ENCODE measurements at regions not wholly inside any gene's neighbourhood (a gene's known extent, or its start where the extent isn't known, plus 50 kb on each side); places are given as distances from the start of the nearest gene placed in this dataset.
"Not testable (repeated sequence)": the region's sequence is repeated elsewhere in the genome, so short reads cannot be mapped to it uniquely, and the experiment has no call there.

DNA sequence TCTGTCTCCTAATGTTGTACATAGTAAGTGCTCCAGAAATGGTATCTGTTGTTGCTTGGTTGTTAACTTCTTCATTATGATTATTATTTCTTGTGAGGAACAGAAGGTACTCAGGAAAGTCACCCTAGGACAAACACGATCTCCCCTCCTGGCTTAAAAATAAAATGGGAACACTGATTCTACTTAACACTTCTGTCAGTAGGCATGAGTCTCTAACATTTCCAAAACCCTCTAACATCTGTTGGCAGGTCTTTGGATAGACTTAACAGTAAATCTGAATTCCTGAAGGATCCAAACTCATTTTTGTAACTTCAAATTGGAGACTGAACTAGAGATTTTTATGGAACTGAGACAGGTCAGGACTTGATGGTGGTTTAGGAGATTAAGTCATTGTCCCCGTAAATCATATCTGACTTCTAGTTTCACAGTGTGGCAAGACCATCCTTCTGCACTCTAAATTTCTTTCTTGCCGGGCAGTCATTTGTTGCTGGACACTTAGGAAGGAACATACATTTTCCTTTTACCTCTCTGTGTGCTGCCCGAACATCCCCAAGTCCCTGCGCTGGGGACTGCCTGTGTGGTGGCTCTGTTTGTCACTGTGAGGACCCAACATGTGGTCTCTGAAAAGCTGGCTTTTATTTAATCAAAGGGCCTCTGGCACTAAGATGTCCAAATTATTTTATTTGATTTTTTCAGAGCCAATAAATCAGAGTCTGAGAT, 149.9 kb downstream of the NPIPB5 start:
- no peak for ATAC-seq
- H3K27ac Mint-ChIP-seq = no peak overlapping the region
- no peaks in the 10 kb centered on the region for H3K9me3 Mint-ChIP-seq
- no peaks in the 10 kb centered on the region for H3K4me1 Mint-ChIP-seq
- H3K4me3 Mint-ChIP-seq = no peak overlapping the region
- H3K27me3 Mint-ChIP-seq = peaks cover 10% of the 10 kb centered on the region
- no peaks in the 10 kb centered on the region for H3K36me3 Mint-ChIP-seq

DNA sequence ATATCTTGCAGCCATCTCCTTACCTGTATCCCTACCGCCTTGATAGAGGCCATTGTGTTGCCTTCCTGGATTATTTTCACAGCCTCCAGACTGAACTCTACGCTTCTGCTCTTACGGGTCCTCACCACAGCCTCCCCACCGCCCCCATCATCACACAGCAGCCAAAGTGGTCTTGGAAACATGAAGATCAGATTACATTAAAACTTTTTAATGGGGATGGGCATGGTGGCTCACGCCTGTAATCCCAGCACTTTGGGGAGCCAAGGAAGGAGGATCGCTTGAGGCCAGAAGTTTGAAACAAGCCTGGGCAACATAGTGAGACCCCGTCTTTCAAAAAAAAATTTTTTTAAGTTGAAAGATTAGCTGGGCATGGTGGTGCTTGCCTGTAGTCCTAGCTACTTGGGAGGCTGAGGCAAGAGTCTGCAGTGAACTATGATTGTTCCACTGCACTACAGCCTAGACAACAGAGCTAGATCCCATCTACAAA, 150.5 kb downstream of the NPIPB5 start:
- Mint-ChIP-seq H3K4me1 (no peaks in the 10 kb centered on the region), H3K9me3 (no peaks in the 10 kb centered on the region), H3K4me3 (no peak overlapping the region), H3K27me3 (peaks cover 4% of the 10 kb centered on the region), H3K27ac (no peak overlapping the region), H3K36me3 (no peaks in the 10 kb centered on the region)
- ATAC-seq = no peak

DNA sequence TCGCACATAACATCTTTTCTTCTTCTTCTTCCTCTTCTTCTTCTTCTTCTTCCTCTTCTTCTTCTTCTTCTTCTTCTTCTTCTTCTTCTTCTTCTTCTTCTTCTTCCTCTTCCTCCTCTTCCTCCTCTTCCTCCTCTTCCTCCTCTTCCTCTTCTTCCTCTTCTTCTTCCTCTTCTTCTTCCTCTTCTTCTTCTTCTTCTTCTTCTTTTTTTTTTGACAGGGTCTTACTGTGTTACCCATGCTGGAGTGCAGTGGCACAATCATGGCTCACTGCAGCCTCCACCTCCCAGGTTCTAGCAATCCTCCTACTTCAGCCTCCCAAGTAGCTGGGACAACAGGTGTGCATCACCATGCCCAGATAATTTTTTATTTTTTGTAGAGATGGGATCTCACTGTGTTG, 151.0 kb upstream of the HS3ST2 start:
- H3K4me1 Mint-ChIP-seq, H3K36me3 Mint-ChIP-seq, H3K4me3 Mint-ChIP-seq, H3K9me3 Mint-ChIP-seq, H3K27ac Mint-ChIP-seq, H3K27me3 Mint-ChIP-seq, ATAC-seq: not testable (repeated sequence)

DNA sequence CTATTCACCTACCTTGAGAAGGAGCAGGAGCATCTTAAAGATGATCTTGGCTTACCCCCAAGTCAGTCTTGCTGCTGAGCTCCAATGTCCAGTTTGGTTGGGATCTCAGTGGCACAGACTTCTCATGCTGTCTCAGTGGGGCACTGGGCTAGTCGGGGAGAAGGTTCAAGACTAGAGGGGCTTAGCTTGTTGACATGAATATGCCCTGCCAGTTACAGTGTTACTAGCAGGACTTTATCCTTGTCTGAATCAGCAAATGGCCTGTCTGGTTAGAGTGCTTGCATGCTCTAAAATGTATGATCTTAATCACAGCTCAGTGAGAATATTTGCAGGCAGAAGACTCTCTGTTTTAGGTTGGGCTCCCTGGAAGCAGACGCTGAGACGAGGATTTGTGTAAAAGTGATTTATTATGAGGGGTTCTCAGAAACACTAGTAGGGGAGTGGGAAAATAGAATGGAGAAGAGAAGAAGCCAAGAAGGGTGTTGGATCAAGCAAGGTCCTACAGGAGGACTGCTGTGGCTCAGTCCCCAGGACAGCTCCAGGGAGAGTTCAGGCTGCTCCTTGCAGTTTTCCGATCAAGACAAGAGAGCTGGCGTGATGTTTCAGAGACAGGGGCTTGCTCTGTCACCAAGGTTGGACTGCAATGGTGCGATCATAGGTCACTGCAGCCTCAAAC, 150.4 kb upstream of the HS3ST2 start:
- Mint-ChIP-seq H3K9me3 (no peaks in the 10 kb centered on the region), H3K27me3 (no peaks in the 10 kb centered on the region), H3K36me3 (no peaks in the 10 kb centered on the region), H3K27ac (no peak overlapping the region), H3K4me1 (no peaks in the 10 kb centered on the region), H3K4me3 (no peak overlapping the region)
- no peak for ATAC-seq

DNA sequence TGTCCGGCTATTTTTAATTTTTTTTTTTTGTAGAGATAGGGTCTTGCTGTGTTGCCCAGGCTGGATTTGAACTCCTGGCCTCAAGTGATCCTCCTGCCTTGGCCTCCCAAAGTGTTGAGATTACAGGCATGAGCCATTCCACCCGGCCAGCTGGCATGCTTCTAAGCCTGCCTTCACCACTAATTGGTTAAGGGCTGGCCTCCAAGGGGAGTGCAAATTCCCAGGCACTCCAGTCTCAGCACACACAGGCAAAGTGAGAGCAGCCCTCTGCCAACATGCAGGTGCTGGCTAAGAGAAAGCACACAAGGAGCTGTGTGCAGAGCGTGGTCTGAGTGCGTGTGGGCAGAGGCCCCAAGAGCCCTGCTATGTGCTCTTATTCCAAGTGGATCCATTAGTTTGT, 149.8 kb upstream of the HS3ST2 start:
- no peaks in the 10 kb centered on the region for H3K9me3 Mint-ChIP-seq
- ATAC-seq = peak; percentile 18
- no peak overlapping the region for H3K4me3 Mint-ChIP-seq
- no peaks in the 10 kb centered on the region for H3K36me3 Mint-ChIP-seq
- H3K27ac Mint-ChIP-seq = no peak overlapping the region
- no peaks in the 10 kb centered on the region for H3K27me3 Mint-ChIP-seq
- no peaks in the 10 kb centered on the region for H3K4me1 Mint-ChIP-seq

DNA sequence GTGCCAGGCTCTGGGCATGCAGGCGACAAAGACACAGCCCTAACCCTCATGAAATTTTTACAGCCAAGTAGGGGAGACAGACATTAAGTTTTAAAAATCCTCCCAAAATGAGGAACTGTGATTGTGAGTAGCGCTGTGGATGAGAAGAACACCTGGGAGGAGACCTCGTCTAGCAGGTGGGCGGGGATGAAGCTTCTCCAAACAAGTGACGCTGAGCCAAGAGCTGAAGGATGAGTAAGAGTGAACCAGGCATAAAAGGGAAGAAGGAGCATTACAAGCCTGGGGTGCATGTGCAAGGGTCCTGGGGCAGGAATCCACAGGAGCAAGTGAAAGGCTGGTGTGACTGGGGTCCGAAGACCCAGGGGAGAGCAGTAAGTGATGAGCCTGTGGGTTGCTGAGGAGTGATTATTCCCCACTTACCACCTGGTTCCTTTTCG, 149.4 kb upstream of the HS3ST2 start:
- no peaks in the 10 kb centered on the region for H3K9me3 Mint-ChIP-seq
- no peak overlapping the region for H3K27ac Mint-ChIP-seq
- no peaks in the 10 kb centered on the region for H3K4me1 Mint-ChIP-seq
- no peaks in the 10 kb centered on the region for H3K36me3 Mint-ChIP-seq
- ATAC-seq = peak; percentile 65
- H3K27me3 Mint-ChIP-seq = no peaks in the 10 kb centered on the region
- H3K4me3 Mint-ChIP-seq = no peak overlapping the region

DNA sequence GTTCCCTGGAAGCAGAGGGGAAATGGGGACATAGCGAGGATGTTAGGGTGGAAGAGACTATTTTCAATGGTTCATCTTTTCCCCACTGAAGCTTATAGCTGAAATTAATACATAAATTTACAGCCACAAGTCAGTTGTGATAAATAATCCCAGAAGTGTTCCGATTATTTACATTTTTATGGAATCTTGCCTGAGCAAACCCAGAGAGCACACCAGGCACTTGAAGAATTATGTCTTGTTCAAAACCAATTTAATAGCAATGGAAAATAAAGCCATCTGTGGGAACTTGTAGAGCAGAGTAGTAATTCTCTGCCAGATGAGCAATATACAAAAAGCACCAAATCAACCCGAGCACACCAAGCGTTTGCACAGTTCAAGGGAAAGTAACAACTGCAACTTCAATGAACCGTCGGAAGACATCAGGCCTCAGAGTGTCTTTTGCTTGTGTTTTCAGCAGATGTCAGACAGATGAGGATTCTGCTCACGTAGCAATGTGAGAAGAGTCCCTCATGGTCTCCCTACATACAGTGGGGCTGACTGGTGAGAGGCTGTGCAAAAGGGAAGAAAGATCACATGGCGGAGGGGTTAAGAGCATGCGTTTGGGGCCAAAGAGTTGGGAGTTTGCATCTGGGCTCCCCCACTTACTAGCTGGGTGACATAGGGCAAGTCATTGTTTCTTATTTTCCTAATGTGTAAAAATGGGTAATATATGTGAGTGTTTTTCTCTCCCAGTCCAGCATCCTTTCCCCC, 148.7 kb upstream of the HS3ST2 start:
- Mint-ChIP-seq H3K4me3 (no peak overlapping the region), H3K27ac (no peak overlapping the region), H3K27me3 (no peaks in the 10 kb centered on the region), H3K36me3 (no peaks in the 10 kb centered on the region), H3K9me3 (no peaks in the 10 kb centered on the region), H3K4me1 (no peaks in the 10 kb centered on the region)
- ATAC-seq = no peak

DNA sequence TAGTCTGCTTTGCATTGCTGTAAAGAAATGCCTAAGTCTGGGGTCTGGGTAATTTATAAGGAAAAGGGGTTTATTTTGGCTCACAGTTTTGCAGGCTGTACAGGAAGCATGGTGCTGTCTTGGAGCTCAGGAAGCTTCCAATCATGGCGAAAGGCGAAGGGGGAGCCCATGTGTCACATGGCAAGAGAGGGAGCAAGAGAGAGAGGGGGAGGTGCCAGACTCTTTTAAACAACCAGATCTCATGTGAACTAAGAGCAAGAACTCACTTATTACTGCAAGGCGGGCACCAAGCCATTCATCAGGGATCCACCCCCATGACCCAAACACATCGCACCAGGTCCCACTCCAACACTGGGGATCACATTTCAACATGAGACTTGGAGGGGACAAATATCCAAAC, 148.2 kb upstream of the HS3ST2 start:
- H3K9me3 Mint-ChIP-seq = no peaks in the 10 kb centered on the region
- H3K27me3 Mint-ChIP-seq = no peaks in the 10 kb centered on the region
- no peak overlapping the region for H3K4me3 Mint-ChIP-seq
- H3K36me3 Mint-ChIP-seq = no peaks in the 10 kb centered on the region
- H3K4me1 Mint-ChIP-seq = no peaks in the 10 kb centered on the region
- H3K27ac Mint-ChIP-seq = no peak overlapping the region
- no peak for ATAC-seq

DNA sequence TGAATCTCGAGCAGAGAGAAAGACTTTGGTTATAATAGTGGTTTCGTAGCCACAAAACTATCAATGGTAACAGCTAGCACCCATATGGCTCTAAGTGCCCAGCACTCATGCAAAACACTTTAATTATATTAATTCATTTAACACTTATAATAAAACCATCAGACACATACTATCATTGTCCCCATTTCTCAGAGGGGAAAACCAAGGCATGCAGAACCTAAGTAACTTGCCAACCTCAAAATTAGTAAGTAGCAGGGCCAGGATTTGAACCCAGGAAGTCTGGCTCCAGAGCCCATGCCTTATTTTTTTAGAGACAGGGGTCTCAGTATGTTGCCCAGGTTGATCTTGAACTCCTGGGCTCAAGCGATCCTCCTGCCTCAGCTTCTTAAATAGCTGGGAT, 145.6 kb upstream of the HS3ST2 start:
- Mint-ChIP-seq H3K9me3 (no peaks in the 10 kb centered on the region), H3K27me3 (no peaks in the 10 kb centered on the region), H3K36me3 (no peaks in the 10 kb centered on the region), H3K4me3 (no peak overlapping the region), H3K4me1 (no peaks in the 10 kb centered on the region), H3K27ac (no peak overlapping the region)
- no peak for ATAC-seq

DNA sequence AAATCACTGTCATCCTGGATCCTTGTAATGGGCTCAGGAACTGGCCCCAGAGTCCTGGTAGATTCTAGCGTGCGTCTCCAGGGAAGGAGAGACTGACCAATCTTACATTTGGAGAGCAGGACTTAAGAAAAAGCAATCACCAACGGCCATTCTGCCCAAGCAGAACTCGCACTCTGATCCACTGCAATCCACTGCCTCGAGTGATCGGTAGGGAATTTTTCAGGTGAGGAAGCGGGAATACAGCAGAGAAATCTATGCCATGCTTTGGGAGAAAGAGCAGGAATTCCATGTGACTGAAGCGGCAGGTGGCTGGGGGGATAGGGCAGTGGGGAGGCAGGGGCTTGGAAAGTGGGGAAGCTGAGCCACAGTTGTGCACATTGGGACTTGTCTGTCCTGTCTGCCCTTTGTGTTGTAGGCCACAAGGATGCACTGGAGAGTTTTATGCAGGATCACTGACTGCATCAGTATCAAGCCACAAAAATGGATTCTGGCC, 143.9 kb upstream of the HS3ST2 start:
- Mint-ChIP-seq H3K9me3 (no peaks in the 10 kb centered on the region), H3K27ac (no peak overlapping the region), H3K4me1 (no peaks in the 10 kb centered on the region), H3K4me3 (no peak overlapping the region), H3K36me3 (no peaks in the 10 kb centered on the region), H3K27me3 (no peaks in the 10 kb centered on the region)
- ATAC-seq = no peak

DNA sequence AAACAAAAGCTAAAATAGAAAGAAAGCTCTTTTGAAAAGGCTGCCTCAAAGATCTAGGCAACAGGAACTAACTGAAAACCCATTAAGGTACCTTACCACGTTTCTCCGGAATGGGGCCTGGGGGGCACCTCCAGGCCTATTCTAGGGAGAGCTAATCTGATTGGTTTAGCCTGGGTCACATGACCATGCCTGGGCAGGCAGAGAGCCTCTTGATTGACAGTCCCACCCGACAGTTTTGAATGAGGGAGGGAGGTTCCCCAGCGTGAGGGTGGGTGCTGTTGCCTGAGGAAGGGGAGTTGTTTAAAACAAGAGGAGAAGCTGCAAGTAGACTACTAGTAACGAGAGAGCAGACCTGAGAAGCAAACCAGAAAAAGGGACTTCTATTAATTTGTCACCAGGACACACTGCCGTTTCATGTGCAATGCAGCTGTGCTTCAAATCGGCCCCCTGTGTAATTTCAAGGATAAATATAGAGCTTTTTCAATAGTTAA, 143.4 kb upstream of the HS3ST2 start:
- no peak overlapping the region for H3K27ac Mint-ChIP-seq
- H3K27me3 Mint-ChIP-seq = no peaks in the 10 kb centered on the region
- ATAC-seq = peak; percentile 46
- H3K4me3 Mint-ChIP-seq = no peak overlapping the region
- no peaks in the 10 kb centered on the region for H3K4me1 Mint-ChIP-seq
- no peaks in the 10 kb centered on the region for H3K36me3 Mint-ChIP-seq
- no peaks in the 10 kb centered on the region for H3K9me3 Mint-ChIP-seq

DNA sequence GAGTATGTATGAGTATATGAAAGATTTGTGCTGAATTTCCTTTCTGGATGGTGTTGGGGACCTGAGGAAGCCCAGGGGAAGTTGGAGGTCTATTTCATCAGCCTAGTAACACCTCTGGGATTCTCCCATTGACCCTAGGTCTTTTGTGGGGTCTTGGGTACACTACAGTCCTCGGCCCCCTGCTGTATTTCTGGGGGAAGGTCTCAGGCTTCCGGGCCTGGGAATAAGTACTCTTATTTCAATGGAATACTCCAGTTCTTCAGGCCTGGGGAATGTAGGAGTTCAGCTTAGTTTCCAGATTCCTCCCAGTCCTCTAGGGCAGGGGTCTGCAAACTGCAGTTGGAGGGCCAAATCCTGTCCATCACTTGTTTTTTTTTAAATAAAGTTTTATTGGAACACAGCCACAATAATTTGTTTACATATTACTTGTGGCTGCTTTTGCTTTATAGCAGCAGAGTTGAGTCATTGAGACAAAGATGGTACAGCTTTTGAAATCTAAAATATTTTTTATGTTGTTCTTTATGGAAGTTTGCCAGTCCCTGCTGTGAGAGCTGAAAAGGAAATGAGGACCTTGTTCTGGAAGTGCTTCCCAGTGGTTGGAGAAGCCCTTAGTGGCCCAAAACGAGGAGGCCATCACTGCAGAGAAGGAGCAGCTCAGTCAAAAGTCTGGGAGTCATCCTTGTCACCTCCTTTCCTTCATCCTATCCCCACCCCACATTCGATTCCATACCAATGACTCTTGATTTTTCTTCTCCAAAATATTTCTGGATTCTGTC, 142.5 kb upstream of the HS3ST2 start:
- H3K4me3 Mint-ChIP-seq = no peak overlapping the region
- H3K27me3 Mint-ChIP-seq = no peaks in the 10 kb centered on the region
- H3K4me1 Mint-ChIP-seq = no peaks in the 10 kb centered on the region
- H3K36me3 Mint-ChIP-seq = no peaks in the 10 kb centered on the region
- H3K27ac Mint-ChIP-seq = no peak overlapping the region
- ATAC-seq = no peak
- H3K9me3 Mint-ChIP-seq = no peaks in the 10 kb centered on the region

DNA sequence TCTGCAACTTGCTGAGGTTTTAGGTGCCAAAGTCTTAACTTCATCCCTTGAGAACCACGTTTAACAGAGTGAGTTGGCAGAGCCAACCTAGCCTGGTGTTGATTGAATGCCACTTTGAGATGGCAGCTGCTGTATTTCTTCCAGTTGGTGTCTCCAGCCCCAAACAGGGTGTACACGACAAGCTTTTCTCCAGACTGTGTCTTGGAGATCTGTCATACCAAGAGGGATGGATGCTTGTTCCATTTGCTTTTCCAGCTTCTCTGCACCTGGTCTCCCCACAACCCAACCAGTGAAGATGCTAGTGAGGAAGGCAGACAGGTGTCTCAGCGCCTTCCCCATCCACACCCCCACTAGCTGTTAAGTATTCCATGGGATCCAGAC, 141.1 kb upstream of the HS3ST2 start:
- no peak overlapping the region for H3K4me3 Mint-ChIP-seq
- no peak overlapping the region for H3K27ac Mint-ChIP-seq
- ATAC-seq = no peak
- no peaks in the 10 kb centered on the region for H3K36me3 Mint-ChIP-seq
- H3K4me1 Mint-ChIP-seq = no peaks in the 10 kb centered on the region
- H3K9me3 Mint-ChIP-seq = no peaks in the 10 kb centered on the region
- H3K27me3 Mint-ChIP-seq = no peaks in the 10 kb centered on the region

DNA sequence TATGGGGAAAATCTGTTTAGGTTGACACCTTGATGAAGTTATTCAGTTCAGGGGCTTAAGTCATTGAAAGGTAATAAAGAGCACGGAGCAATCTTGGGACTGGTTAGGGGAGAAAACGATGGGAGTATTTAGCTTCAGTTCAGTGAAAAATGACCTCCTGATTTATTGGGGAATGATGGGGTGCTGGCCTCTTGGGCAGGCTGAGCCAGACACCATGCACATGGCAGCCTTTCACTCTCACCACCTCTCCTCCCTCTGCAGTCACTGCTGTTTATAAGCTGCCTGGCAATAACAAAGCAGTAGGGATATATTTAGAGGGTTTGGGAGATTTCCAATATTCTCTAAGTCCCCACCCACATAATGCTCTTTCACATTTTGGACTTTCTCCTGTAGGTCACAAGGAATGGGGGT, 140.5 kb upstream of the HS3ST2 start:
- Mint-ChIP-seq H3K36me3 (no peaks in the 10 kb centered on the region), H3K4me3 (no peak overlapping the region), H3K27me3 (no peaks in the 10 kb centered on the region), H3K4me1 (no peaks in the 10 kb centered on the region), H3K27ac (no peak overlapping the region), H3K9me3 (no peaks in the 10 kb centered on the region)
- no peak for ATAC-seq

DNA sequence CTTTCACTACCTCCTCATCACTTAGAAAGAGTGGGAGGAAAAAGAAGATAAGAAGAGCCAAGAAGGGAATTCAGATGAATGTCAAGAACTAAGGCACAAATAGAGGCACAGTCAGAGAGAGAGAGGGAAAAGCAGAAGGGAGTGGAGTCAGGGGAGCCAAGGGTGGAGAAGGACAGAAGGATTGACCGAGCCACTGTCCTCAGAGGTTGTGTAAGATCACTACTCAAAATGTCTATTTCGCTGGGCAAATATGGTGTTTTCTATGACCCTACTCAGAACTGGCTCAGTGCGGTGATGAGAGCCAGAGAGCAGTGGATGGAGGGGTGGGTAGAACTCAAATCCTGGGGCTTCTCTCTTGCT, 139.2 kb upstream of the HS3ST2 start:
- ATAC-seq = no peak
- no peak overlapping the region for H3K4me3 Mint-ChIP-seq
- no peaks in the 10 kb centered on the region for H3K36me3 Mint-ChIP-seq

More for the DNA sequence above, 139.2 kb upstream of the HS3ST2 start:
- no peaks in the 10 kb centered on the region for H3K4me1 Mint-ChIP-seq
- no peaks in the 10 kb centered on the region for H3K9me3 Mint-ChIP-seq
- no peaks in the 10 kb centered on the region for H3K27me3 Mint-ChIP-seq
- H3K27ac Mint-ChIP-seq = no peak overlapping the region
